HG03097 (cell line): ENCODE measurements at regions not wholly inside any gene's neighbourhood (a gene's known extent, or its start where the extent isn't known, plus 50 kb on each side); places are given as distances from the start of the nearest gene placed in this dataset.
"Not testable (repeated sequence)": the region's sequence is repeated elsewhere in the genome, so short reads cannot be mapped to it uniquely, and the experiment has no call there.

Source experiments
- ATAC-seq: cut with Tn5 transposase; IDR thresholded peaks from one replicate; pipeline ENCODE4 v1.9.1; 2021; ENCODE audit not compliant: unreplicated experiment, low FRiP score

DNA sequence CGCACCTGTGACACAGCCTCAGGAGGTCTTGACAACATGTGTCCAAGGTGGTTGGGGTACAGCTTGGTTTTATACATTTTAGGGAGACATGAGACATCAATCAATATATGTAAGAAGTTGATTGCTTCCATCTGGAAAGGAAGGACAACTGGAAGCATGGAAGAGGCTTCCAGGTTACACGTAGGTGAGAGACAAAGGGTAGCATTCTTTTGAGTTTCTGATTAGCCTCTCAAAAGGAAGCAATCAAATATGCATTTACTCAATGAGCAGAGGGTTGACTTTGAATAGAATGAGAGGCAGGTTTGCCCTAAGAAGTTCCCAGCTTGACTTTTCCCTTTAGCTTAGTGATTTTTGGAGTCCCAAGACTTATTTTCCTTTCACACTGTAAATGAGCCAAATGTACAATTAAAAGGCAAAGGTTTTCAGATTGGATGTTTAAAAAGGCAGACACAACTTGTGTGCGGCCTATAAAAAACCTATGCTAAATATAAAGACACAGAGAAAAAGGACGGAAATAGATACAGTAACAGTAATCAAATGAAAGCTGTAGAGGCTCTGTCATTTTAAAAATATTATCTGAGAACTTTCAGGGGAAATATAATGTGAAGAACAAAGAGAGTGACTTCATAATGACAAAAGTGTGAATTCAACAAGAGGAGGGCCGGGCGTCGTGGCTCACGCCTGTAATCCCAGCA lies 65.7 kb upstream of the LANCL2 start:
- no peak for ATAC-seq

DNA sequence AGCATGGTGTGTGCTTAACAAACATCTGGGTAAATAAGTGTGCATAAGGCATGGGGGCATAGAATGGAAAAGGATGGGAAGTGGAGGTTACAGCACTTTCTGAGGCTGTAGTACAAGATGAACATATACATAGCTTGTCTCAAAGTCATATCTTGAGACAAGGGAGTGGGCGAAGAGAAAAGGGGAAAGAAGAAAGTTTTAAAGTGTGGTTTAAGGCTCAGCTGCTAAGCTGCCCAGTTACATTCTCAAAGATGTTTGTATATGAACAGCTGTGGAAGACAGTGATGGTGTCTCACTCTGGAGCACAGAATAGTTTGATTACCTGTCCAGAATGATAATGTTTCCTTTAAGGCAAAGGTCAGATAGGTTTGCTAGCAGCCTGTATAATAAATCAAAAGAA lies 61.9 kb upstream of the LANCL2 start:
- no peak for ATAC-seq

DNA sequence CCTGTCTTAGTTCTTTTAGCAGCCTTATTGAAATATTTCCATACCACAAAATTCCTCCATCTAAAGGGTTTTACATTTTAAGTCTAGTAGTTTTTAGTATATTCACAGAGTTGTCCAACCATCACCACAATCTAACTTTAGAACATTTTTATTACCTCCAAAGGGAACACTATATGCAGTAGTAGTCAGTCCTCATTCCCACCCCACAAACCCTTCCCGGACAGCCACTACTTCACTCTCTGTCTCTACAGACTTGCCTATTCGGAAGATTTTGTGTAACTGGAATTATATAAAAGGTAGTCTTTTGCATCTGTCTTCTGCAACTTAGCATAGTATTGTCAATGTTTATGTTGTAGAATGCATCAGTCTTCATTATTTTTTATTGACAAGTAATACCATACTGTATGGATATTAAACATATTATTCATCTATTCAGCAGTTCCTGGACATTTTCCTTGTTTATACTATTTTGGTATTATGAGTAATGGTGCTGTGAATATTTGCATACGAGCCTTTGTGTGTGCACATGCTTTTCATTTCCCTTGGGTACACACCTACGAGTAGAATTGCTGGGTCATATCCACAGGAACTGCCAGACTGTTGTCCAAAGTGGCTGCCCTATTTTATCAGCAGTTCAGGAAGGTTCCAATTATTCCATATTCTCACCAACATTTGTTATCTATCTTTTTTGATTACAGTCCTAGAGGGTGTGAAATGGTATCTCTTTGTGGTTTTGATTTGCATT lies 60.9 kb upstream of the LANCL2 start:
- no peak for ATAC-seq

DNA sequence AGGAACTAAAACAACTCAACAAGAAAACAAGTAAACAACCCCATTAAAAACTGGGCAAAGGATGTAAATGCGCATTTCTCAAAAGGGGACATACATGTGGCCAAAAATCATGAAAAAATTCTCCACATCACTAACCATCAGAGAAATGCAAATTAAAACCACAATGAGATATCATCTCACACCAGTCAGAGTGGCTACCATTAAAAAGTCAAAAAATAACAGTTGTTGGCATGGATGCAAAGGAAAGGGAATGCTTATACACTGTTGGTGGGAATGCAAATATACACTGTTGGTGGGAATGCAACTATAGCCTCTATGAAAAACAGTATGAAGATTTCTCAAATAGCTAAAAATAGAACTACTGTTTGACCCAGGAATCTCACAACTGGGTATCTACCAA lies 60.0 kb upstream of the LANCL2 start:
- no peak for ATAC-seq

DNA sequence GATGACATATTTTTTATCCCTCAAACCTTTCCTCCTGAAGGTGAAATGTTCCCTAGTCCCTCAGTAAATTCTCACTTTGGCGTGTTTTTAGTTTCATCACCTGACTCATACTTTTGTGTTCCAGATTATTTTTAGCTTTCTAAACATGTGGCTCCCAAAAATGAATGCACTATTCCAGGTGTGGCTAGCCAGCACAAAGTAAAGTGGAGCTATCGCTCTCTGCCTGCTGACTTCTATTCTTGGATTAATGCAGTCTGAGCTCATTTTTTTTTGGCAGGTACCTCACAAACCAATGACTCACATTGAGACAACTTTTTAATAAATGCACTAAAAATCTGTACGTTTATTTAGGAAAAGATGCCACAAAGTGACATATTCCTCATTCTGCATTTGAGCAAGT lies 58.8 kb upstream of the LANCL2 start:
- ATAC-seq, result no peak

DNA sequence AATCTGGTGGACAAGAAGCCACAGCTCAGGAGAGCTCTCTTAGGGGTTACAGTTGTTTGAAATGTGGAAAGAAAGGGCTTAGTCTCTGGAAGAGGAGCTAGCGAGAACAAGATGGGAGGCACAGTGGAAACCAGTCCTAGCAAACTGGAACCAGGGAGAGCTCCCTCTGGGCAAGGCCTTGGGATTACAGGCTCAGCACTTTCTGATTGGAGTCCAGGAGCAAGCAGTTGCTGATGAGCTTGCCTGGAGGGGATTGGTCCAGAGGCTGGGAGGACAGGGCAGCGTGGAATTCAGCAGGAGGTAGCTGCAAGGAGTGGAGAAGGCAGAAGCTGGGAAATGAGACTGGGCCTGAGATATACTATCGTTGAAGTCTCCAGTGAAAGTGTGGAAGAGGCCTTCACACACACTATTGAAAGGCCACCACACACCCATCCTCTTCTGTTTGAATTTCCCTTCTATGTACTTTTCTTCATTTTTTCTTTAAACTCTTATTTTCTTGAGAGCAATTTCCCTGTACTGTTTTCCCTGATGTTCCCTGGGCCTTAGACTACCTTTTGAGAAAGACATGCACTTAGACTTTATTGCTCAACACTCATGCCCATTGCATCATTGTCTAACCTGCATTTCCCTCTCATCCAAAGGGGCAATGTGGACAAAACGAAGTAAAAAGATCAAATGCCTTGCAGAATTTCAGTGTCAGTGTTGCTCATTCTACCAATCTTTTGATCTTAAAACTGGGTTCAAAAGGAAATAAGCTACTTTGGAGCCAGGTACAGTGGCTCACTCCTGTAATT lies 57.8 kb upstream of the LANCL2 start:
- no peak for ATAC-seq

DNA sequence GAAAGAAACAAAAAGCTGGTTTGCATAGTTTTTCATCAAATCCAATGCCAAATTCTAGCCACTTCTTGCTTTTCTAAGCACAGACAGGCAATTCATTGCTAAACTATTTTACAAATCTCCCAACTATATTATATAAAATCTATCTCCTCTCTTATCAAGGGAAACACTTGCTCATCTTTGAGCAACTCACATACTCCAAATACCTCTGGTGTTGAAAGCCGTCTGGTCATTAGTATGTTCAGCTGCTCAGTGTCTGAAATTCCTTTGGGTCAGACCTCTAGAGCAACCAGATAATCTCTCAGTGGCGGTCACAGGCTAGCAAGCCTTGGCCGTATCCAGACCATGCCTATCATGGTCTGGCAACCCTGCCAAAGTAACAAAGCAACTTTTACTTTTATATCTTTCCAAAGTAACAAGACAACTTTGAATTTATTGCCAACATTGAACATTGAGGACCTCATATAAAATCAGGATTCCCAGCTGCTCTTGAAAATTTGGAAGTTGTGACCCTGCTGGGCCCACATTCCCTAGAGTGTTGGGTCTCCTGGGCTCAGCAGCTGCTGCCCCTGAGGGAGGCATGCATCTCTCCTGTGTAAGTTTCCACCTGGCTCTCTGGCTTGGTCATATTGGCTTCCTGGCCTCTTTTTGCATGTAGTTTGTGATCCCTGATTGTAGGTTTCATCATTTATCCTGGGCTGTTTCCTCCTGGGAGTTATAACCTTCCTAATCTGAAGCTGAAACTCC lies 56.8 kb upstream of the LANCL2 start:
- ATAC-seq, result peak; percentile 15

DNA sequence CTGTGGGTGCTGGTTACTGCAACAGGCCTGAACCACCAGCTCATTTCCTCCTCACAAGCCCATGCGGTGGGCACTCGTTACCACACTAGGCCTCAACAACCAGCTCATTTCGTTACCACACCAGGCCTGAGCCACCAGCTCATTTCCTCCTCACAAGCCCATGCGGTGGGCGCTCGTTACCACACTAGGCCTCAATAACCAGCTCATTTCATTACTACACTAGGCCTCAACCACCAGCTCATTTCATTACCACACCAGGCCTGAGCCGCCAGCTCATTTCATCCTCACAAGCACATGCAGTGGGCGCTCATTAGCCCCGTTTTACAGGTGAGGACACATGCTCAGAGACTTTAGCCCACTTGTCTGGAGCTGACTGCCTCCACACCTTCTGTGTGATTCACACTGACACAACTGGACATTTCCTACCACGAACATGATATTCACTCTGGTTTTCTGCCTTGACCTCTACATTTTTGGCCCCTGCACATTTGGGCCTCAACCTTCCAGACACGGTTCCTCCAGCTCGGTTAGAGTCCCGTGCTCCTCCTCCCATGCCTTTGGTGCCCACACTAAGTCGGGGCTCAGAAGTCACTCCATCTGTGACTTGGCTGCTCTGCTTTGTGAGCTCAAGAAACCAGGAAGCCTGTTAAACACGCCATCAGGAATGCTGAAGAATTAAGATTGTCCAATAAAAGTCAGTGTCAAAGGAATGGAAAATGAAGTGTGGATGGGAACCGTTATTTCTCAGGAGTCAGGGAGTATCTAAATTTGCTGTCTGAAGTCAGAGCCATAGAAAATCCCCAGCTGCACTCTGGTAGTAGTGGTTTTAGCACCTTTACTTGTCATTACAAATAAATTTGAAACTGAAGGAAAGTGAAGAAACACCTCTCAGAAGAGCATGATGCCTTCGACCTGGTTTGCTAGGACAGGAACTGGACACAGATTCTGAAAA lies 55.8 kb upstream of the LANCL2 start:
- peak; percentile 95 for ATAC-seq

DNA sequence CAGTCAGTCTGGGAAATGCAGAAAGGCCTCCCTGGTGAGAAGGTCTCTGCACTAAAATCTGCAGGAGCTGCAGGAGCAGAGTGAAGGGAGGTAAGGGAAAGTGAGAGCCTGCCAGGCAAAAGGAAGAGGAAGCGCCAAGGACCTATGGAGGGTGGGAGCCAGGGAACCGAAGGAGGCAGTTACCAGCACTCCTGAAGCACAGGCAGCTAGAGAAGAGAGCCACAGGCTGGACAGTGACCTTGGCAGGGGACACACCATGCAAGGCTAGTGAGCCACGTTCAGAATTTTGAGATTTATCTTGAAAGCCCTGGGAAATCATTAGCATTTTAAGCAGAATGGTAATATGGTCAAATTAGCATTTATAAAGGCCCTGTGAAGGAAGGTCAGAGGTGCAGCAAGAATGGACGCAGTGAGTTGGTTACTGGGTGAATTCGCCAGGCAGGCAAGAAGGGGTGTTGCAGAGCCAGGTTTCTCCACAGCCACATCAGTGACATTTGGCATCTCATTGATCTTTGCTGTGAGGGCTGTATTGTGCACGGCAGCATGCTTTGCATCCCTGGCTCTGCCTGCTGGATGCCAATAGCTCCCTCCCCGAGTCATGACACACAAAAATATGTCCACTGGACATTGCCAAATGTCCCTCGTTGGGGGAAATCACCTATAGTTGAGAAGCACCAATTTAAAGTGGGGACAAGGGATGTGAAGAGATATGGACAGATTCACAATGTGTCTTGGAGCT lies 54.7 kb upstream of the LANCL2 start:
- ATAC-seq, result no peak

DNA sequence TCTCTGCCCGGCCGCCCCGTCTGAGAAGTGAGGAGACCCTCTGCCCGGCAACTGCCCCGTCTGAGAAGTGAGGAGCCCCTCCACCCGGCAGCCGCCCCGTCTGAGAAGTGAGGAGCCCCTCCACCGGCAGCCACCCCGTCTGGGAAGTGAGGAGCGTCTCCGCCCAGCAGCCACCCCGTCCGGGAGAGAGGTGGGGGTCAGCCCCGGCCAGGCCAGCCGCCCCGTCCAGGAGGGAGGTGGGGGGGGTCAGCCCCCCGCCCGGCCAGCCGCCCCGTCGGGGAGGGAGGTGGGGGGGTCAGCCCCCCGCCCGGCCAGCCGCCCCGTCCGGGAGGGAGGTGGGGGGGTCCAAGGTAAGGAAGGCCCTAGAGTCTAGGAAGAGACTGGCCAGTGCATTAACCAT lies 53.2 kb upstream of the LANCL2 start:
- ATAC-seq, result not testable (repeated sequence)

DNA sequence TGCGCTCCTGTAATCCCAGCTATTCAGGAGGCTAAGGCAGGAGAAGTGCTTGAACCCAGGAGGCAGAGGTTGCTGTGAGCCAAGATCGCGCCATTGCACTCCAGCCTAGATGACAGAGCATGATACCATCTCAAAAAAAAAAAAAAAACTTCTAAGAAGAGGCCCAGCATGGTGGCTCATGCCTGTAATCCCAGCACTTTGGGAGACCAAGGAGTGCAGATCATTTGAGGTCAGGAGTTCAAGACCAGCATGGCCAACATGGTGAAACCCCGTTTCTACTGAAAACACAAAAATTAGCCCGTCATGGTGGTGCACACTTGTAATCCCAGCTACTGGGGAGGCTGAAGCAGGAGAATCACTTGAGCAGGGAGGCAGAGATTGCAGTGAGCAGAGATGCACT lies 51.5 kb upstream of the LANCL2 start:
- not testable (repeated sequence) for ATAC-seq

DNA sequence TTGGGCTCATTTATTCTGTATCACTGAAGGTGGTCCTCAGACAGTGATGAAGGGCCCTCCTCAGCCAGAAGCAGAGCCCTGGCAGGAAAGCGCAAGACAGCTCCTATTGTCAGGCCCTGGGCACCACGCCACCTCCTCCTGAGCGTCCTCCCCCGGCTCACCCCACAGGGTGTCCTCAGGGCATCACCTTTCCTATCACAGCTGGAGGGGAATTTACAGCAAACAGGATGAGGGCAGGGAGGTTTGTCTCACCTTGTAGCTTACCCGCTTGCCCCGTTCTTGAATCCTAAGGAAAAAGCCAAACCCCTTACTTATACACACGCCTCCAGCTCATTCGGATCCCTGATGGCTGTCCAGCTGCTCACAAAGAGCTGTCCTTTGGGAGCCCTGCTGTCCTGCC lies 50.2 kb upstream of the LANCL2 start:
- ATAC-seq, result no peak
